Endothelial cell of umbilical vein (primary cell): ENCODE measurements at regions not wholly inside any gene's neighbourhood (a gene's known extent, or its start where the extent isn't known, plus 50 kb on each side); places are given as distances from the start of the nearest gene placed in this dataset.

Source experiments
- BruUV-seq: library from RNA; stranded (reverse); fragments of 400-500 nt; replicated peaks from 2 replicates; lab custom pipeline; 2021; lab: Mats Ljungman, UMichigan
- CTCF ChIA-PET: fragments of 300-600, 350-600 bp; sonication (Branson Sonifier 250); formaldehyde crosslinking; loops from one replicate; lab custom pipeline; 2021; ENCODE audit warnings: antibody characterized with exemption, inconsistent platforms; lab: Charles Lee
- POLR2A ChIA-PET: fragments of 300-600, 350-600 bp; sonication (Branson Sonifier 250); formaldehyde crosslinking; loops from one replicate; lab custom pipeline; 2021; ENCODE audit warnings: antibody characterized with exemption, inconsistent platforms; lab: Charles Lee
- DNase-seq: peaks from one replicate; pipeline ENCODE4 v3.0.0-alpha.2; 2011; ENCODE audit warnings: low read depth, low spot score
- FAIRE-seq: peaks from 2 replicates; lab custom pipeline; 2011; peaks lifted over from hg19 to GRCh38; lab: Jason Lieb, UNC
- H2AFZ ChIP-seq: 2 replicates; pipeline ENCODE4 v1.6.0; 2012; ENCODE audit warnings: low read depth, low read length, control low read depth, inconsistent platforms
- H3K27ac ChIP-seq: 2 replicates; pipeline ENCODE4 v1.5.1; 2011; ENCODE audit warnings: low read depth, mild to moderate bottlenecking, control low read depth, low read length, moderate library complexity; ENCODE audit not compliant: insufficient read depth
- H3K27me3 ChIP-seq, 2 experiments: 2 replicates each; pipeline versions ENCODE4 v1.6.0 to v1.6.1; 2011; ENCODE audit warnings: low read length in 2 of 2, mixed read lengths in 1 of 2; ENCODE audit not compliant: control insufficient read depth in 2 of 2, insufficient read depth in 2 of 2
- H3K36me3 ChIP-seq, 2 experiments: 2 replicates in 1 of 2; 3 replicates in 1 of 2; pipeline ENCODE4 v1.5.1; 2011; ENCODE audit warnings: low read length in 2 of 2, mild to moderate bottlenecking in 1 of 2, moderate library complexity in 1 of 2; ENCODE audit not compliant: control insufficient read depth in 2 of 2, insufficient read depth in 2 of 2; ENCODE audit errors: extremely low read depth in 1 of 2
- H3K4me1 ChIP-seq: 3 replicates; pipeline ENCODE4 v1.5.1; 2011; ENCODE audit warnings: mild to moderate bottlenecking, low read length; ENCODE audit not compliant: control insufficient read depth, insufficient read depth; ENCODE audit errors: extremely low read depth
- H3K4me2 ChIP-seq: 2 replicates; pipeline ENCODE4 v1.6.1; 2011; ENCODE audit warnings: low read length, control low read depth, mixed read lengths; ENCODE audit not compliant: insufficient read depth
- H3K4me3 ChIP-seq, 3 experiments: fragments of 200-600 bp in 1 of 3; sonication (generic), shearing (Covaris generic) in 1 of 3; replicated peaks in 1 of 3; 2 replicates each; pipeline ENCODE4 v1.5.1; 2011 to 2016; ENCODE audit warnings: control low read depth in 3 of 3, low read length in 3 of 3, mild to moderate bottlenecking in 2 of 3, inconsistent platforms in 1 of 3, low read depth in 1 of 3, moderate library complexity in 1 of 3; ENCODE audit not compliant: insufficient read depth in 1 of 3
- H3K79me2 ChIP-seq: 2 replicates; pipeline ENCODE4 v1.6.0; 2012; ENCODE audit warnings: low read length, inconsistent platforms; ENCODE audit not compliant: control insufficient read depth, insufficient read depth
- H3K9ac ChIP-seq: replicated peaks from 2 replicates; pipeline ENCODE3; 2011; ENCODE audit warnings: low read length, control low read depth; ENCODE audit not compliant: insufficient read depth; ENCODE audit errors: extremely low read depth
- H3K9me1 ChIP-seq: replicated peaks from 3 replicates; pipeline ENCODE4 v1.6.0; 2011; ENCODE audit warnings: mild to moderate bottlenecking, low read length; ENCODE audit not compliant: control insufficient read depth, insufficient read depth; ENCODE audit errors: extremely low read depth
- H3K9me3 ChIP-seq: replicated peaks from 2 replicates; pipeline ENCODE4 v1.5.1; 2012; ENCODE audit warnings: low read length, inconsistent platforms; ENCODE audit not compliant: control insufficient read depth, insufficient read depth
- H4K20me1 ChIP-seq: replicated peaks from 2 replicates; pipeline ENCODE3; 2011; ENCODE audit warnings: mild to moderate bottlenecking, low read length; ENCODE audit not compliant: control insufficient read depth, insufficient read depth; ENCODE audit errors: extremely low read depth
- EZH2 ChIP-seq: IDR thresholded peaks from 2 replicates; pipeline ENCODE4 v1.6.1; 2012; ENCODE audit warnings: borderline replicate concordance, low read depth, mild to moderate bottlenecking, moderate library complexity, low read length, inconsistent platforms; ENCODE audit not compliant: severe bottlenecking
- FOS ChIP-seq: IDR thresholded peaks from 2 replicates; pipeline ENCODE4 v1.6.1; 2011; ENCODE audit warnings: mild to moderate bottlenecking, low read length, moderate library complexity, borderline replicate concordance; ENCODE audit not compliant: insufficient read depth
- GATA2 ChIP-seq: IDR thresholded peaks from 2 replicates; pipeline ENCODE4 v1.7.0; 2011; ENCODE audit warnings: low read depth, mild to moderate bottlenecking, moderate library complexity, mixed read lengths, low read length; ENCODE audit not compliant: insufficient read length, insufficient read depth
- JUN ChIP-seq: IDR thresholded peaks from 2 replicates; pipeline ENCODE4 v1.6.1; 2011; ENCODE audit warnings: borderline replicate concordance, low read depth; ENCODE audit not compliant: insufficient read length, insufficient read depth
- MYC ChIP-seq: IDR thresholded peaks from one replicate; pipeline ENCODE4 v1.6.1; 2011; ENCODE audit warnings: mild to moderate bottlenecking, low read depth, low read length
- POLR2A ChIP-seq: IDR thresholded peaks from 2 replicates; pipeline ENCODE4 v1.6.1; 2012; ENCODE audit warnings: low read depth, mild to moderate bottlenecking, control low read depth, low read length
- POLR2AphosphoS5 ChIP-seq: IDR thresholded peaks from 2 replicates; pipeline ENCODE4 v1.6.1; 2012; ENCODE audit warnings: low read depth, mild to moderate bottlenecking, control low read depth, low read length, moderate library complexity; ENCODE audit not compliant: insufficient read depth
- dilution Hi-C: fragments of 300-500 bp; cut with MboI; formaldehyde crosslinking; loops from one replicate; pipeline ENCODE4 v1.15.0; 2019; ENCODE audit warnings: low sequenced_read_pairs; ENCODE audit not compliant: extremely low pct_ligation_motif_present
- intact Hi-C: fragments of 100-400 bp; cut with micrococcal nuclease; formaldehyde crosslinking; loops from one replicate; pipeline ENCODE4 v1.10.0; 2022
- TF ChIP-seq, protein P1 (sequence below), 2 donors: IDR thresholded peaks; 1 replicate in 1 of 2; 2 replicates in 1 of 2; pipeline ENCODE4 v1.5.1; 2011; ENCODE audit warnings: low read length in 2 of 2, mild to moderate bottlenecking in 2 of 2, moderate library complexity in 2 of 2, control low read depth in 1 of 2, inconsistent platforms in 1 of 2, low read depth in 1 of 2; ENCODE audit not compliant: insufficient read depth in 1 of 2; ENCODE audit errors: extremely low read depth in 1 of 2
- TF ChIP-seq, protein P2 (sequence below): IDR thresholded peaks from 2 replicates; pipeline ENCODE4 v1.6.1; 2011; ENCODE audit not compliant: insufficient read depth, insufficient read length

DNA sequence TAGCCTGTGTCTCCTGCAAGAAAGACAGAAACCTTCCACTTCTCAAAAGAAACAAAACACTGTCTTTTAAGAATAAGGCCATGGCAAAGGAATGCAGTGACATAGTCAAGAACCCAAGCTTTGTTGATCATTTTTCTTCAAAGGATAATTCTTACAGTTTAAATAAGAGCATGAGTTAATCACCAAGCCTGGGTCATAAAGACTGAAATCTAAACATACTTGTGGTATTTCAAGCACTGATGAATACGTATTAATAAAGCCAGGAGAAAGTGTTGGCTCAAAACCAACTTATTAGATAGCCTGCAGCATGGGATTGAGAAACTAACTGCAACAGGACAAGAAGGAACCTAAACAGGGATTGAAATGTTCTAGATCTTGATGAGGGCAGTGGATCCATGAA is 143.3 kb upstream of the MTNR1B start:
- dilution Hi-C loops: no loop called here

More for the DNA sequence above, 143.3 kb upstream of the MTNR1B start:
- ChIA-PET CTCF (no interaction called here), POLR2A (no interaction called here)
- Histone ChIP-seq H3K4me2 (no peak overlapping the region), H3K4me1 (no peaks in the 10 kb centered on the region), H3K9me1 (no peaks in the 10 kb centered on the region), H3K9ac (no peak overlapping the region), H3K9me3 (no peaks in the 10 kb centered on the region), H2AFZ (no peak overlapping the region), H4K20me1 (no peaks in the 10 kb centered on the region), H3K27me3 (no peaks in the 10 kb centered on the region), H3K4me3 (no peak overlapping the region), H3K79me2 (no peaks in the 10 kb centered on the region), H3K27ac (no peak overlapping the region), H3K36me3 (no peaks in the 10 kb centered on the region)
- no TSS peak for BruUV-seq
- intact Hi-C loops: no loop called here
- TF ChIP-seq, protein P1, sequence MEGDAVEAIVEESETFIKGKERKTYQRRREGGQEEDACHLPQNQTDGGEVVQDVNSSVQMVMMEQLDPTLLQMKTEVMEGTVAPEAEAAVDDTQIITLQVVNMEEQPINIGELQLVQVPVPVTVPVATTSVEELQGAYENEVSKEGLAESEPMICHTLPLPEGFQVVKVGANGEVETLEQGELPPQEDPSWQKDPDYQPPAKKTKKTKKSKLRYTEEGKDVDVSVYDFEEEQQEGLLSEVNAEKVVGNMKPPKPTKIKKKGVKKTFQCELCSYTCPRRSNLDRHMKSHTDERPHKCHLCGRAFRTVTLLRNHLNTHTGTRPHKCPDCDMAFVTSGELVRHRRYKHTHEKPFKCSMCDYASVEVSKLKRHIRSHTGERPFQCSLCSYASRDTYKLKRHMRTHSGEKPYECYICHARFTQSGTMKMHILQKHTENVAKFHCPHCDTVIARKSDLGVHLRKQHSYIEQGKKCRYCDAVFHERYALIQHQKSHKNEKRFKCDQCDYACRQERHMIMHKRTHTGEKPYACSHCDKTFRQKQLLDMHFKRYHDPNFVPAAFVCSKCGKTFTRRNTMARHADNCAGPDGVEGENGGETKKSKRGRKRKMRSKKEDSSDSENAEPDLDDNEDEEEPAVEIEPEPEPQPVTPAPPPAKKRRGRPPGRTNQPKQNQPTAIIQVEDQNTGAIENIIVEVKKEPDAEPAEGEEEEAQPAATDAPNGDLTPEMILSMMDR (IDR thresholded peaks at IDR 0.05; ENCODE audit: extremely low read depth in 1 of 2, insufficient read depth in 1 of 2, low read depth in 1 of 2, low read length in 2 of 2): no peak
- TF ChIP-seq EZH2 (no peak), FOS (no peak), POLR2A (no peak), GATA2 (no peak), JUN (no peak), POLR2AphosphoS5 (no peak), MYC (no peak)
- TF ChIP-seq, protein P2, sequence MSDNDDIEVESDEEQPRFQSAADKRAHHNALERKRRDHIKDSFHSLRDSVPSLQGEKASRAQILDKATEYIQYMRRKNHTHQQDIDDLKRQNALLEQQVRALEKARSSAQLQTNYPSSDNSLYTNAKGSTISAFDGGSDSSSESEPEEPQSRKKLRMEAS: no peak
- DNase-seq (no peak), FAIRE-seq (no peak)
